GM21576 (cell line): ENCODE measurements at regions not wholly inside any gene's neighbourhood (a gene's known extent, or its start where the extent isn't known, plus 50 kb on each side); places are given as distances from the start of the nearest gene placed in this dataset.
"Not testable (repeated sequence)": the region's sequence is repeated elsewhere in the genome, so short reads cannot be mapped to it uniquely, and the experiment has no call there.

Source experiments
- ATAC-seq: cut with Tn5 transposase; IDR thresholded peaks from one replicate; pipeline ENCODE4 v1.9.1; 2021; ENCODE audit warnings: mild to moderate bottlenecking, moderate library complexity; ENCODE audit not compliant: unreplicated experiment

DNA sequence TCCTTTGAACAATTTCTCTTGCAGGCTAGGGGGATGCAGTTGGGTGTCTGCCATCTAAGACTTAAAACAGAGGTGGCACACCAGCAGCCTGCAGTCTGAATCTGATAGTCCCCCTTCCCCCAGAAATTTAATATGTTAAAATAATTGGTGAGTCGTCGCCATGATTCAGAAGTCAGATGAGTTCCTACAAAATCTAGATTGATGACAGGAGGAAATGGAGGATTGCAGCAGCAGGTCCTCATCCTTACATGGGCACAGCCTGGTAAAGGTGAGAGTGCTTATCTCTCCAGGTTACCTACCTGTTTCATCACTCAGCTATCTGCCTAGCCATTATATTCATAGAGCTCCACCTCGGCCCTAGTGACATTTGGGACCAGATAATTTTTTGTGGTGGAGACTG lies 112.3 kb downstream of the PCSK1 start:
- ATAC-seq: no peak

- ATAC-seq: not testable (repeated sequence)
Observed at GRCh38 chr5:96319981-96320739, 112.9 kb downstream of the PCSK1 start.

DNA sequence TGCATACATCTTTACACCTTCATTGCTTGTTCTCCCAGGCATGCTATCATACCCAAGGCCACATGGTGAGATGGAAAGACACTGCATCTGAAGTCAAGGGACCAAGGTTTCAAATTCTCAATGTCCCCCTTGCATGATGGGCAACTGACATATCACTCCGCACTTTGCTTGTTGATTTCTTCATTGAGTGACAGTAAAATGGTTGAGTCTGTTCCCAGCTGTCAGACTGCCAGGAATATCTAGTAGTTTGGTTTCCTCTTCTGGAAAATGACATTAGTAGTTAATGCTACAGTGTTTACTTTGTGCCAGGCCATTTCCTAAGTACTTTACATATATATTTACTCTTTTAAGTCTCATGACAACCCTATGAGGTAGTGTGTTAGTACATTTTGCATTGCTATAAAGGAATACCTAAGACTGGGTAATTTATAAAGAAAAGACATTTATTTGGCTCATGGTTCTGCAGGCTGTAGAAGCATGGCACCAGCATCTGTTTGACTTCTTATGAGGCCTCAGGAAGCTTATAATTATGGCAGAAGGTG lies 114.4 kb downstream of the PCSK1 start:
- no peak for ATAC-seq

DNA sequence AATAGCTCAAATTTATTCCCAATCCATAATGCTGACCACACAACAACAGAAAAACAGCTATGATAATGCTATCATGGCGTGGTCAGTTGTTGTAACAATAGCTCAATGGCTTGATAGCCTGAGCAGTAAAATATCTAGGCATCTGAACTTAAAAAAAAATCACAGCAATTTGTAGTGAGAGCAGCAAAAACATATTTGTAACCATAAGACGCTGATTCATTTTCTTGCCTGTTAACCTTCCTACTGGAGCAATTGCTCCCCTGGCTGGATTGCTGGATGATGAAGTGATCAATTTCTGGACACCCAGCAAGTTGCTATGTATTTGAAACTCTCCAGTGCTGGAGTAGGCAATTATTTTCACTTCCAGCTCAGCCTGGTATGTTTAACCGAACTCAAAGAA lies 115.1 kb downstream of the PCSK1 start:
- ATAC-seq: no peak

GRCh38 chr5:96316487-96316886 lies 116.6 kb downstream of the PCSK1 start:
- ATAC-seq: no peak

- ATAC-seq: no peak
Observed at GRCh38 chr5:96316017-96316416, 117.0 kb downstream of the PCSK1 start.

- ATAC-seq: peak; percentile 58
Observed at GRCh38 chr5:96315431-96315830, 117.6 kb downstream of the PCSK1 start.

- ATAC-seq: no peak
Observed at GRCh38 chr5:96312383-96312782, 120.7 kb downstream of the PCSK1 start.

GRCh38 chr5:96307047-96307446 lies 126.0 kb downstream of the PCSK1 start:
- not testable (repeated sequence) for ATAC-seq

GRCh38 chr5:96302174-96302738 lies 130.8 kb downstream of the PCSK1 start:
- ATAC-seq: no peak

- ATAC-seq: no peak
Observed at GRCh38 chr5:96300976-96301375, 132.1 kb downstream of the PCSK1 start.

GRCh38 chr5:96297867-96298266 lies 135.2 kb downstream of the PCSK1 start:
- ATAC-seq: no peak

DNA sequence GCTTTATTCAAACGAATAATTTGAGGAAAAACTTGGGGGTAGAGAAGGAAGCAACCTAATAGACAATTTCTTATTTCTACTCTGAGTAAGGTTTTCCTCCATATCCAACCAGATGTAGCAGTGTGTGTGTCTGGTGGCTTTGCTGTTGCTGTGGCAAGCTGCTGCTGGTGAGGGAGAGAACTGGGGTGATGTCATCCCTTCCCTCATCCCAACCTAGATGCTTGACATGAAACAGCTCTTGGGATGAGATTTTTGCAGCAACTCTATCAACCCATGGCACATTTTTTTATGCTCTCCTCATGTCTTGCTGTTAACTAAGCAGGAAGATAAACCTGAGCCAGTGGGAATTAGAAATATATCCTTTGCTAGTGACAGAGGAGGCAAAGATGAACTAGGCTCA lies 135.8 kb downstream of the PCSK1 start:
- no peak for ATAC-seq

DNA sequence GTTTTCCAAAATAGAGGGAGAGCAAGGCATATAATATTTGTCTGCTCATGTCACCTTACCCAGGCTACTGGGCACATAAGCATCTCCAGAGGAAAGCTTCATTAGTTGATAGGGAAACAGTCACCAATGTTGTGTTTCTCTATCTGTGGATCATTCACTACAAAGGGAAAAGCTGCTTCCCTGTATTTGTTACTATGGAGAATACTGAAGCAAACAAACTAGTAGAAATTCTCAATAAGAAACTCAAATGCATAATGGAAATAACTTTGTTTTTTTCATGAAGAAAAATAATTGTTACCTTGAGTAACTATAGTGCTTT lies 138.2 kb downstream of the PCSK1 start:
- no peak for ATAC-seq

- no peak for ATAC-seq
Observed at GRCh38 chr5:96293966-96294883, 138.8 kb downstream of the PCSK1 start.

- ATAC-seq: no peak
Observed at GRCh38 chr5:96292582-96293247, 140.3 kb downstream of the PCSK1 start.

DNA sequence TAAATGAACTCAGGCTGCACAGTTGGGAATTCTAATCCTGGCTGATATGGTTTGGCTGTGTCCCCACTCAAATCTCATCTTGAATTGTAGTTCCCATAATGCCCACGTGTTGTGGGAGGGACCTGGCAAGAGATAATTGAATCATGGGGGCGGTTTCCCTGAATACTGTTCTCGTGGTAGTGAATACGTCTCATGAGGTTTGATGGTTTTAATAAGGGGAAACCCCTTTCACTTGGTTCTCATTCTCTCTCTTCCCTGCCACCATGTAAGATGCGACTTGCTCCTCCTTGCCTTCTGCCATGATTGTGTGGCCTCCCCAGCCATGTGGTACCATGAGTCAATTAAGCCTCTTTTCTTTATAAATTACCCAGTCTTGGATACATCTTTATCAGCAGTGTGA lies 143.8 kb downstream of the PCSK1 start:
- not testable (repeated sequence) for ATAC-seq

- ATAC-seq: no peak
Observed at GRCh38 chr5:96288845-96289185, 144.2 kb downstream of the PCSK1 start.

- no peak for ATAC-seq
Observed at GRCh38 chr5:96288166-96288844, 144.7 kb downstream of the PCSK1 start.

- no peak for ATAC-seq
Observed at GRCh38 chr5:96287136-96287535, 145.9 kb downstream of the PCSK1 start.

DNA sequence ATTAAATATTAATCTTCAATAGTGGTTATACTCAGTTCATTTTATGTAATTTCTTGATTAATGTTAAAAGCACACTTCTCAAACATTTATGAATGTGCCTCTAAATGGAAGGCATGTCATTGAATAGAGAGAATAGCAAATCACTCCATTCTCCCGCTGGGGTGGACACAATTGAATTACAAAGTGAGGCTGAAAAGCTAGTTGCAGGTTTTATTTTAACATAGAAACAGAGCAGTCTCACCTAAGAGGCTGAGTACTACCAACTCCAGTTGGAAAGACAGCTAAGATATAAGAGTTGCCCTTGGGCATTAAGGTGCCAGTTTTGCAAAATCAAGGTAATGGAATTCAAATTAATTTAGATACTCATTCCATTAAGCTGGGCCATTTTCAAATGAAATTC lies 147.2 kb downstream of the PCSK1 start:
- ATAC-seq: no peak
